Gastrocnemius medialis (tissue), 4 donors: ENCODE measurements at regions not wholly inside any gene's neighbourhood (a gene's known extent, or its start where the extent isn't known, plus 50 kb on each side); places are given as distances from the start of the nearest gene placed in this dataset.

ENCODE experiments used
- CTCF ChIP-seq, 5 experiments: fragments of 450-650 bp in 3 of 5; fragments of 200-600 bp in 2 of 5; sonication (generic) in 2 of 5; IDR thresholded peaks in 4 of 5; conservative IDR thresholded peaks in 1 of 5; 1 replicate in 4 of 5; 2 replicates in 1 of 5; pipeline ENCODE4 v1.5.1; 2016 to 2019; ENCODE audit warnings: antibody characterized with exemption in 5 of 5, mild to moderate bottlenecking in 3 of 5, moderate library complexity in 3 of 5
- POLR2A ChIP-seq, 2 donors: fragments of 450-650 bp; IDR thresholded peaks; one replicate each; pipeline ENCODE4 v1.6.1; 2017; ENCODE audit warnings: antibody characterized with exemption in 2 of 2, mild to moderate bottlenecking in 2 of 2, moderate library complexity in 2 of 2

GRCh38 chr12:87196321-87196720 is 832.9 kb downstream of the C12orf50 start:
- TF ChIP-seq CTCF (IDR thresholded peaks at IDR 0.05 in 4 of 5, conservative IDR thresholded peaks at IDR 0.05 in 1 of 5) = no peak
- TF ChIP-seq POLR2A (IDR thresholded peaks at IDR 0.05) = no peak
